HepG2 (cell line): ENCODE measurements at regions not wholly inside any gene's neighbourhood (a gene's known extent, or its start where the extent isn't known, plus 50 kb on each side); places are given as distances from the start of the nearest gene placed in this dataset.
A peak's percentile ranks its signal among the peaks of the same experiment; 100 is the strongest.

ENCODE experiments used
- ATAC-seq: fragments of 200-7000 bp; cut with Tn5 transposase; 3 replicates; pipeline ENCODE4 v1.9.1; 2020; ENCODE audit warnings: mild to moderate bottlenecking, moderate library complexity
- BruUV-seq: library from RNA; stranded (reverse); fragments of 400-500 nt; replicated peaks from 2 replicates; lab custom pipeline; 2021; lab: Mats Ljungman, UMichigan
- CTCF ChIA-PET: fragments of 300-600 bp; formaldehyde crosslinking; extraction: SDS; loops from one replicate; lab custom pipeline; 2021; ENCODE audit warnings: low total read pairs, inconsistent platforms, low intra/inter-chr PET ratio; lab: Yijun Ruan, JAX
- POLR2A ChIA-PET: fragments of 350-600 bp; sonication (Branson Sonifier 250); formaldehyde crosslinking; loops from one replicate; lab custom pipeline; 2020; ENCODE audit warnings: antibody characterized with exemption, inconsistent platforms; lab: Yijun Ruan, JAX
- DNase-seq: peaks from one replicate; pipeline ENCODE4 v3.0.0-alpha.2; 2015; ENCODE audit warnings: low spot score
- FAIRE-seq: peaks from 3 replicates; lab custom pipeline; 2011; peaks lifted over from hg19 to GRCh38; lab: Jason Lieb, UNC
- H2AFZ ChIP-seq: one replicate; pipeline ENCODE4 v1.6.1; 2011; ENCODE audit warnings: low read length, inconsistent platforms
- H3K27ac ChIP-seq: fragments of 300-600 bp; 3 replicates; pipeline ENCODE4 v1.8.0; 2011; ENCODE audit warnings: mixed run types, mild to moderate bottlenecking, mixed read lengths, low read length, inconsistent platforms; ENCODE audit not compliant: insufficient read depth; ENCODE audit errors: extremely low read length
- H3K27me3 ChIP-seq, 2 experiments: fragments of 200-600 bp in 1 of 2; 2 replicates in 1 of 2; 3 replicates in 1 of 2; pipeline versions ENCODE4 v1.6.0 to v1.8.0; 2011; ENCODE audit warnings: low read length in 2 of 2, mild to moderate bottlenecking in 2 of 2, moderate library complexity in 2 of 2, inconsistent platforms in 1 of 2; ENCODE audit not compliant: insufficient read depth in 2 of 2, control insufficient read depth in 1 of 2
- H3K36me3 ChIP-seq, 2 experiments: fragments of 200-600 bp in 1 of 2; replicated peaks in 1 of 2; 2 replicates in 1 of 2; 3 replicates in 1 of 2; pipeline versions ENCODE4 v1.5.1 to v1.8.0; 2011; ENCODE audit warnings: low read length in 2 of 2, inconsistent platforms in 1 of 2; ENCODE audit not compliant: insufficient read depth in 2 of 2, control insufficient read depth in 1 of 2
- H3K4me1 ChIP-seq: 2 replicates; pipeline ENCODE4 v1.5.1; 2012; ENCODE audit warnings: low read length, inconsistent platforms; ENCODE audit not compliant: insufficient read depth
- H3K4me2 ChIP-seq: 2 replicates; pipeline ENCODE4 v1.6.0; 2011; ENCODE audit warnings: low read depth, low read length, inconsistent platforms
- H3K4me3 ChIP-seq, 3 experiments: fragments of 200-600 bp in 1 of 3; sonication (generic), shearing (Covaris generic) in 1 of 3; replicated peaks in 1 of 3; 2 replicates each; pipeline ENCODE4 v1.5.1; 2011 to 2016; ENCODE audit warnings: low read length in 3 of 3, inconsistent platforms in 2 of 3, low read depth in 2 of 3, mild to moderate bottlenecking in 2 of 3, control low read depth in 1 of 3, mixed read lengths in 1 of 3; ENCODE audit not compliant: insufficient read depth in 1 of 3
- H3K79me2 ChIP-seq: one replicate; pipeline ENCODE4 v1.6.1; 2011; ENCODE audit warnings: low read length, inconsistent platforms; ENCODE audit not compliant: insufficient read depth
- H3K9ac ChIP-seq: 2 replicates; pipeline ENCODE4 v1.6.0; 2011; ENCODE audit warnings: mild to moderate bottlenecking, low read depth, low read length, inconsistent platforms; ENCODE audit not compliant: insufficient read depth
- H3K9me3 ChIP-seq: 2 replicates; pipeline ENCODE4 v1.5.1; 2012; ENCODE audit warnings: mild to moderate bottlenecking, low read length
- H4K20me1 ChIP-seq: 2 replicates; pipeline ENCODE4 v1.6.0; 2011; ENCODE audit warnings: inconsistent platforms, mild to moderate bottlenecking, low read length, moderate library complexity; ENCODE audit not compliant: insufficient read depth
- DMAP1 ChIP-seq: IDR thresholded peaks from 2 replicates; pipeline ENCODE4 v1.6.1; 2016
- ESRRA ChIP-seq: sonication (generic); formaldehyde crosslinking; IDR thresholded peaks from 2 replicates; pipeline ENCODE4 v1.5.1; 2020; ENCODE audit warnings: mild to moderate bottlenecking, low read depth, missing genetic modification reagents
- KDM6A ChIP-seq: IDR thresholded peaks from 2 replicates; pipeline ENCODE4 v1.6.1; 2016; ENCODE audit warnings: low read depth
- SP4 ChIP-seq: sonication (generic); formaldehyde crosslinking; IDR thresholded peaks from 2 replicates; pipeline ENCODE4 v1.8.1; 2023; ENCODE audit warnings: mild to moderate bottlenecking, missing genetic modification reagents
- ZC3H4 ChIP-seq: sonication (generic); formaldehyde crosslinking; IDR thresholded peaks from 2 replicates; pipeline ENCODE4 v1.4.0; 2020; ENCODE audit warnings: missing genetic modification reagents, borderline replicate concordance
- ZNF607 ChIP-seq: sonication (generic); formaldehyde crosslinking; IDR thresholded peaks from 2 replicates; pipeline ENCODE4 v1.5.1; 2020; ENCODE audit warnings: missing genetic modification reagents, mild to moderate bottlenecking, borderline replicate concordance
- ZNF646 ChIP-seq: sonication (generic); formaldehyde crosslinking; IDR thresholded peaks from 2 replicates; pipeline ENCODE4 v1.9.0; 2021; ENCODE audit warnings: mild to moderate bottlenecking, missing genetic modification reagents
- WGBS: methylation state at CpG from one replicate; pipeline ENCODE4 v1.1.6; 2017; ENCODE audit warnings: low lambda C conversion rate; 5-methylcytosine and 5-hydroxymethylcytosine counted together
- in situ Hi-C: cut with HindIII; loops from 2 replicates; pipeline ENCODE4 v1.10.0; 2017; ENCODE audit warnings: low pct_unique_long_range_greater_than_20kb; ENCODE audit not compliant: extremely low pct_ligation_motif_present
- intact Hi-C: fragments of 100-400 bp; cut with micrococcal nuclease; formaldehyde crosslinking; loops from one replicate; pipeline ENCODE4 v1.10.0; 2022; ENCODE audit not compliant: unreplicated experiment

- Histone ChIP-seq H3K9ac (no peak overlapping the region), H3K9me3 (no peaks in the 10 kb centered on the region), H3K4me1 (no peaks in the 10 kb centered on the region), H3K27ac (no peak overlapping the region), H3K4me2 (no peak overlapping the region), H3K36me3 (no peaks in the 10 kb centered on the region), H3K27me3 (no peaks in the 10 kb centered on the region), H4K20me1 (no peaks in the 10 kb centered on the region), H3K79me2 (peaks cover 4% of the 10 kb centered on the region), H3K4me3 (no peak overlapping the region), H2AFZ (no peak overlapping the region)
- 70% methylated on average over 1 of the region's 1 CpG for WGBS
- FAIRE-seq (no peak), ATAC-seq (no peak), DNase-seq (no peak)
- in situ Hi-C loops = no loop called here
- TF ChIP-seq KDM6A (CRISPR knock-in tag) (no peak), ZNF607 (CRISPR knock-in tag) (no peak)
- BruUV-seq = no TSS peak
- intact Hi-C loops = no loop called here
- ChIA-PET POLR2A (no interaction called here), CTCF (no interaction called here)
Observed at GRCh38 chr13:50437252-50437651, 406.2 kb downstream of the DLEU7 start.

GRCh38 chr13:50438351-50438750 lies 405.1 kb downstream of the DLEU7 start:
- H3K9me3 ChIP-seq = no peaks in the 10 kb centered on the region
- intact Hi-C loops = no loop called here
- H3K9ac ChIP-seq = no peak overlapping the region
- ATAC-seq (peak; percentile 44; the same call in 1 of the 3 replicates), DNase-seq (no peak), FAIRE-seq (no peak)
- H3K4me3 ChIP-seq = no peak overlapping the region
- 79% methylated on average over 1 of the region's 1 CpG for WGBS
- H3K27me3 ChIP-seq = no peaks in the 10 kb centered on the region
- H3K4me1 ChIP-seq = no peaks in the 10 kb centered on the region
- BruUV-seq = no TSS peak
- H4K20me1 ChIP-seq = no peaks in the 10 kb centered on the region
- no peaks in the 10 kb centered on the region for H3K36me3 ChIP-seq
- POLR2A ChIA-PET = no interaction called here
- H2AFZ ChIP-seq = no peak overlapping the region
- in situ Hi-C loops = no loop called here
- H3K27ac ChIP-seq = no peak overlapping the region
- CTCF ChIA-PET = no interaction called here
- peaks cover 4% of the 10 kb centered on the region for H3K79me2 ChIP-seq
- TF ChIP-seq ZNF646 (CRISPR knock-in tag) = no peak
- TF ChIP-seq DMAP1 (CRISPR knock-in tag) = no peak
- TF ChIP-seq SP4 = no peak
- TF ChIP-seq ESRRA (CRISPR knock-in tag) = no peak
- TF ChIP-seq ZC3H4 = no peak
- H3K4me2 ChIP-seq = no peak overlapping the region
